Germinal center (tissue), 1 donor: ENCODE measurements at regions not wholly inside any gene's neighbourhood (a gene's known extent, or its start where the extent isn't known, plus 50 kb on each side); places are given as distances from the start of the nearest gene placed in this dataset.
"Not testable (repeated sequence)": the region's sequence is repeated elsewhere in the genome, so short reads cannot be mapped to it uniquely, and the experiment has no call there.

ENCODE experiments used
- DNase-seq: peaks from one replicate; pipeline ENCODE4 v3.0.0; 2012; ENCODE audit warnings: mixed read lengths, low spot score

DNA sequence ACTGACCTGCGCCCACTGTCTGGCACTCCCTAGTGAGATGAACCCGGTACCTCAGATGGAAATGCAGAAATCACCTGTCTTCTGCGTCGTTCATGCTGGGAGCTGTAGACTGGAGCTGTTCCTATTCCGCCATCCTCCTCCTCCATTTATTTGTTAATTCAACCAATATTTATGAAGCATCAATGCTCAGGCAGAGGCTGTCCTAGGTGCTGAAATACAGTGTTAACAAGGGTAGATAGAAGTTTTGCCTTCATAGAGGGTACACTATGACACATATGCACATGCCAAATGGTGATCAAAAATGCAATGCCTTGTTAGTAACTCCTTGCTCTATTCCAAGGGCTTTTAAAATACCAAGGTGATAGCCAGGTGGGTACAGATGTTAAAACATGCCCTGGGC lies 166.0 kb upstream of the CCL2 start:
- not testable (repeated sequence) for DNase-seq

DNA sequence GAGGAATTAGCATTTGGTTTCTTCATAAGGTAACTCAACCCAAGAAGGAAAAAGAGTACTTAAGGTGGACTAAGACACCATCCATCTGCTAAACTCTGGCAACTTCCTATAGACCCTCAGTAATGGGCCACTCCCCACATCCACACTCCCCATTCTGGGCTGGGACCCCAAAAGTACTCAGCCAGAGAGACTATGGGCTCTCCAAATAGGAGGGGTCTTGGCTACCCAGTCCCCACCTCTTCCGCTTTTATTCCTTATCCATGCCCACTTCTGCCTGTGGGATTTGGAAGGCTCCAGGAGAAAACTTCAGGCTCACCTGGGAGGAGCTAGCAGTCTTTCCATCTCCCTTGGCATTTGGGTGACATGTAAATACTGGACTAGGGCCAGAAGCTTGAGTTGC lies 164.5 kb upstream of the CCL2 start:
- DNase-seq: no peak

DNA sequence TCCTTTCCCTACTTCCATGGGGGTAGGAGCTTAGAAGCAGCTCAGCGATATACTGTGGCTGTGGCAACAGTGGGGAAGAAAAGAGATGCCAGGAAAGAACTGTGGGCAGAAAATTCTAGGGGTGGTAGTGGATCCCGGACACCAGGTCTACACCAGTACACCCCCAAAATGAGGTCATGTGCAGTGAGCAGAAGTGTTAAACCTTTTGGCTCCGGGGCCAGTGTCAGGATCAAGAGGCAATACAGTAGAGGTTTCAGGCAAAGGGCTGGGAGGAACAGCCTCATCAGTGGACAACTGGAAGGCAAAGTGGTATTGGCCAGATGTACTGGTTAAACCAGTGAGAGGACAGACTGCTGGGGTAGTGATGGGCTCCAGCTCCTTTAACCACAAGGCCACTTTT lies 163.1 kb upstream of the CCL2 start:
- DNase-seq: no peak

DNA sequence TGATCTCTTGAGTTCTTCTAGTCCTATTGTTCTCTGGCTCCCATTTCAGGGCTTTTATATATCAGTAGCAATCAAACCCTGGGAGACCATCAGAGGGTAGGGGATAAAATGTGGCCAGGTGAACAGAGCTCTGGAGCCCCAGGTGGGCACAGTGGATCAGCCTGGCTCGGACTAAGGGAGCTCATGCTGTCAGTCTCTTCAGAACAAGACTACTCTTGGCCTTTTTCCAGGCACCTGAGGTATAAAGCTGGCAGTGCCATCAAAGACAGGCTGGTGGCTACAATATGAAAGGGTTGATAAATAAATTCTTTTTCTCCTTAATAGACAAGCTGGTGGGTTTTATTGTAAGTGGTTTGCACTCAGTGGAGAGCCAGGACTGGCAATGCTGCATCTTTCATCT lies 160.0 kb upstream of the CCL2 start:
- DNase-seq: no peak

DNA sequence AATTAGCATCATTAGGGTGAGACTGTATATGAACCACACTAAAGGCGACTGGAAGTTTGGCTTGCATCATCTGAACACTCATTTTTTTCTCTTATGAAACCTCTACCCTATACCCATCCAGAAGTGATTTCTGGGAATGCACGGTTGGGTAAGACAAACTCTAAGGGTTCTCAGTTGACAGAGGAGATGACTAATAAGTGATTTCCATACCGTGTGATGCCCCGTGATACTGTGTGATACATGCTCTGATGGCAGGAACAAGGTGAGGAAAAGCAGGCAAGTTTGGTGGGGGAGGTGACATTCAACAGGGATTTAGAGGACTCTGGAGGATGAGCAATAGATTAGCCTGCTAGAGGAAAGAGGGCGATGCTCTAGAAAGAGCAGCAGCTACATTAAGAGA lies 156.4 kb upstream of the CCL2 start:
- no peak for DNase-seq

DNA sequence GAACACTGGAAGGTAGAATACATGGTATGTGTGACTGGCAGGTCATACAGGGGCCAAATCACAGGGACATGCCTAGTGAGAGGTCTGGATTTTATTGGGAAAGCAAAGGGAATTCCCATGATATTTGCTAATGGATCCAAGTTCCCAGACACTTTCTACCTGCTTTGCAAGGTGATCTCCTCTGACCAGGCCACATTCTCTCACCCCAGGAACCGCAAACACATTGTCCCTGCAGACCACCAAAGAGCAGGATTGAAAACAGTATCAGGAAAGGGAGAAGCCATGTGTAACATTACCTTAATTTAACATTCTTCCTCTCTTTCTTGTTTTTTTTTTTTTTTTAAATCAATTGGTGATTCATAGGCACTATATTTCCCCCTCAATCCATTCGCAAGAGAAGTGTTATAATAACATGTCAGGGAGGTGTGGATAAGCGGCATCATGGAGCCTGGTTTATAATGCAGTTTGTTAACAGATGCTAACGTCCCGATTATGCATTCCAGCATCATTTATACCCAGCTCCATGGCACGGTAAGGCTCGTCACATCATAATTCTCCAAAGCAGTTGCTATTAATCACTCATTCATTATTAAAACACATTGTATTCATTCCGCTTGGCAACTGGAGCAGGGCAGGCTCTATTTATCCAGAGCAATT lies 155.1 kb upstream of the CCL2 start:
- no peak for DNase-seq

DNA sequence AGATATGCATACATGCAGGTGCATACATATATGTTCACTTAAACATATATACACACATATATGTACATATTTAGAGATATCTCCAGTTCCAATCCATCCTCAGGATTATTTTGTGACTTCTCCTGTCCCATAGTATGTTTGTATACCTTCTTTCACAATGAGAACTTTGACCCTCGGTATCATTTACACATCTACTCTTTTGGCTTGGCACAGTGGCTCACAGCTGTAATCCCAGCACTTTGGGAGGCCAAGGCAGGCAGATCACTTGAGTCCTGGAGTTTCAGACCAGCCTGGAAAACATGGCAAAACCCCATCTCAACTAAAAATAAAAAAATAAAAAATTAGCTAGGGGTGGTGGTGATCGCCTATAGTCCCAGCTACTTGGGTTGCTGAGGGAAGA lies 148.1 kb upstream of the CCL2 start:
- DNase-seq: no peak

DNA sequence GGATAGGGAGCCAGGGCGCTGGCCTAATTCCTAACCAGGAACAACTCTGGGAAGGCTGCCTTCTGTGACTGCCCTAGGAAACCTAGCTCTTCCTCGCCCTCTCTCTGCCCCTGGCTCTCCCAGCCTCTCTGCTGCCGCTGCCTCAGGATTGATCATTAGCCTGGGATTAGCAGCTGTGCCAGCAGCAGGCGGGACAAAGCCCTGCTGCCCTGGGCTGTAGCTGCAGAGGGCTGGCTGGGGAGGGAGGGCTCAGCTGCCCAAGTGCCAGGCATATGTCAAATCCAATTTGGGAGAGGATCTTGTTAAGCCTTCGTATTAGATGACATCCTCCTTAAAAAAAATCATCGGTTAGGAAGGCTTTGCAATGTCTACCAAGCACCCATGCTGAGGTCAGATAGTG lies 144.8 kb upstream of the CCL2 start:
- no peak for DNase-seq

DNA sequence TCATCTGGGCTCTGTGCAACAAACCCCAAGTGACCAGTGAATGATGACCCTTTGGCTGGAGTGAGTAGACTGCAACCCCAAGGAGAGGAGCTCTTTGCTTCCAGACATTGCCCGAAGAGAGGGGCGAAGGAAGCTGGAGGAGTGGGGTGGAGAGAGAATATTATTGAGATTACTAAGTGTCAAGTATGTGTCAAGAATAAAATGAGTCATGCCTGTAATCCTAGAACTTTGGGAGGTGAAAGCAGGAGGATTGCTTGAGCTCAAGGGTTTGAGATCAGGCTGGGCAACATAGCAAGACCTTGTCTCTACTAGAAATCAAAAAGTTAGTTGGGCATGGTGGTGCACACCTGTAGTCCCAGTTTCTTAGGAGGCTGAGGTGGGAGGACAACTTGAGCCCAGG lies 142.0 kb upstream of the CCL2 start:
- DNase-seq: no peak

DNA sequence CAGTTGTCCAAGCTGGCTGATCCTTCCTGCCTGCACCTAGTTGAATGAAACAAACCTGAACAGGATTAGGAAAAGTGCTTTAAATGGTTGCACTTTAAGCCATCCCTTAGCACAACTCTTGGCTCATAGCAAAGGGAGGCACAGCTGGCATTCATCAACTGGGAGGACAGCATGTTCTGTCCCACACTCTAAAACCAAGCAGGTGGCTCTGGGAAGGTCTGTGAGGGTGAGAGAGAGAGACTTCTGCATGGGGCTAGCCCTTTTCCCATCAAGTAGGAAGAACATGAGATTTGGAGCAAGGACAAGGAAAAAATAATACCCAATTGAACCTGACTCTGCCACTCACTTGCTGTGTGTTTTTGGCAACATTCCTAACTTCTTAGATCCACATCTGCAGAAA lies 140.9 kb upstream of the CCL2 start:
- DNase-seq: no peak

DNA sequence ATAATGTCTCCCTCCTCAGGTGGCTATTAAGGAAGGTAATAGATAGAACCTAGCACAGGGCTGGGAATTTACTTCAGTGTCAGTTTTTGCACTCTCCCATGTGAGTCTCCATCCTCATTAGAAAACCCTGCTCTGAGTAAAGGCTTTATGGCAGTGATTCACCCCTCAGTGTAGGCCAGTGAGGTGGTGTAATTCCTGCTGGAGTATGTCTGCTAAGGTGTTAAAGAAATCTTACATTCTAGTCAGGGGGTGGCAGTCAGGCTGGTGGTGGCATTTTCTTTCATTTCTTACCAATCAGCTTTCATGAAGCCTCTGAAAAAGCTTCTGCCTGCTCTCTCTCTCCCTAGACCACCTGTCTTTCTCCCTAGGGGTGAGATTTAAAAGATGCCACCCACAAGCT lies 138.8 kb upstream of the CCL2 start:
- no peak for DNase-seq

DNA sequence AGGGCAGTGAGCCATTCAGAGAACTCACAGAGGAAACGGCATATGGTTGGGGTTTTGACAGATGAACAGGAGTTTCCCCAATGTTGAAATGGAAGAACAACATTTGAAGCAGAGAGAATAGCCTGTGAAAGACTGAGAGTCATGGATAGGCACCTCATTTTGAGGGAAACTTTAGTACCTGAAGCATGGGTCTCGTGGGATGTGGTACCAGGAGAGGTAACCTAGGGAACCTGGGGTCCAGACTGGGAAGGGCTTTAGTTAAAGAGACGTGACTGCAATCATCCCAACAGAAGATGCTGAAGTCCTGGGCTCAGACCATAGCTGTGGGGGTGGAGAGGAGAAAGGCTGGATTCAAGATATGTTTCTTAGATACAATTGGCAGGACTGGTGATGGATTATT lies 137.8 kb upstream of the CCL2 start:
- no peak for DNase-seq

DNA sequence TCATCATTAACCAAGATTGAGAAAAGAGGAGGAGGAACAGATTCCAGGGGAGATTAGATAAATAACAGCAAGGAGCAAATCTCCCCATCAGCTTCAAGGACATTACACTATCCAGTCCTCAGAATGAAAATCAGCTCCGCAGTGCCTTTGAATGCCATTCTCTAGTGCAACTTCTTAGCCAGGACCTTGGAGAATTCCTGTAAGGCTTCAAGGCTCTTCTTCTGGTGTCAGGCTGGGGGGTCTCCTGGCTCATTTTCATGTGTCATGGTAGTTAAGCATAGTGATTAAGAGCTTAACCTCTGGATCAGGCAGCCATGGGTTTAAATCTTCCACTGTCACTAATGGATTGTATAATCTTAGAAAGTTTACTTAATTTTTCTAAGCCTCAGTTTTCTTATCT lies 137.3 kb upstream of the CCL2 start:
- no peak for DNase-seq

DNA sequence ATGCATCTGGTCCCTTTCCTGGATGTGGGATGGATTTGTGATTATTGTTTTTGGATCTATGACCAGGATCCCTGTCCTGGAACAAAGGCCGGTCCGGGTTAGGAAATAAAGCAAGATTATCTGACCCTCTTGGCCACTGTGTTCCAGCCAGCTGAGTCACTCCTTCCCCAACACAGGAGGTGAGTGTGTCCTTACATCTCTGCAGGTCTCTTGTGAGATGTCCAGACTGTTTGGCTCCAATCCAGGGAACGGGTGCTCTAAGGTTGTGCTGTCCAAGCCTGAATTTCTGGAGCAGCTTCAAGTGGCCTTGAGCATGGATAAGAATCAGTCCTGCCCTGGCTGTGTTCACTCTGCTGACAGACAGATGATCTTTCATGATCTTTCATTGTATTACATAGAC lies 136.5 kb upstream of the CCL2 start:
- no peak for DNase-seq

DNA sequence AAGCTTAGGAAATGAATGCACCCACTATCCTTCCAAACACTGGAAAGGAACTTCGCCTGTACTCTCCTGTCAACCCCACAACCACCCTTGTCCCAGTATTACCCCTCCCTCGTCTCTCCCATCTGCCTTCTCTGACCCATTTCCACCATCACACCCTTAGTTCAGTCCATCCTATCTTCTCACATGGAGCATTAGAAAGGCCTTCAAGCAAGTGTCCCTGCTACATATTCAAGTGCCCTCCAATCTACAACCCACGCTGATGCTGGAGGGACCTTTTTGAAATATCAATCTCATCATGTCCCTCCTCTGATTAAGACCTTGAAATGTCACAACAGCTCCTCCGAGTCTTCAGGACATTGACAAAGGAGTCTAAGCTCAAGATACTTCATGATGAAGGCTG lies 133.8 kb upstream of the CCL2 start:
- DNase-seq: no peak

DNA sequence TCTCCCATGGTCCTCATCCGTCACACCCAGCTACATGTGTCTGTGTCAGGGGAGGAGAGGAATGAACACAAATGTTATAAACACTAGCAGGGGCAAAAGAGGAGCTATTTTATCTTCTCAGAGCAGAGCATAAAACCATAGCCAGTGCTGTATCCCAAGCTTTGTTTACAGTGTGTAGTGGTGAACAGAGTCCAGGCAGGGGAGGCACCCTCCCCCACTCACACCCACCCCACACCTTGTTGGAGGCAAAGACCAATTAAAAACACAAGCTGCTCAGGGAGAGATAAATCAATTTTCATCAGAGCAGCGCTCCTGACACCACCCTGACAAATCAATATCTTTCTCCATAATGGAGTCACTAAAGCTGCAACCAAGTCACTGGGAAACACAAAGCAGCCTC lies 132.6 kb upstream of the CCL2 start:
- DNase-seq: no peak

DNA sequence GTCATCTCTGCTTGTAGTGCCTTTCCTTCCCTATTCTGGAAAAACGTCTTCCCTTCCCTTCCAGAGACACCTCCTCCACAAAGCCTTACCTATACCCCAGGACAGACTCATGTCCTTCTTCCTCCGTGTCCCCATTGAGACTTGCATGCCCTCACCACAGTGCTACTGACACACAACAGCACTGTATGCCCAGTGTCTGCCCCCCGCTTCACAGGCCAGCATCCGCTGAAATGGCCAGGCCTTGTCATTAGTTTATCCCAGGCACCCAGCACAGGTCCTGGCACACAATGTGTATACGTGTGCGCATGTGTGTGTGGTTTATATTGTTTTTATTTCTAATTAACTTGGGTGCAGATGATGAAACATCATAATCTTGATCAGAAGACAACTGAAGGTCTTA lies 130.1 kb upstream of the CCL2 start:
- DNase-seq: no peak

DNA sequence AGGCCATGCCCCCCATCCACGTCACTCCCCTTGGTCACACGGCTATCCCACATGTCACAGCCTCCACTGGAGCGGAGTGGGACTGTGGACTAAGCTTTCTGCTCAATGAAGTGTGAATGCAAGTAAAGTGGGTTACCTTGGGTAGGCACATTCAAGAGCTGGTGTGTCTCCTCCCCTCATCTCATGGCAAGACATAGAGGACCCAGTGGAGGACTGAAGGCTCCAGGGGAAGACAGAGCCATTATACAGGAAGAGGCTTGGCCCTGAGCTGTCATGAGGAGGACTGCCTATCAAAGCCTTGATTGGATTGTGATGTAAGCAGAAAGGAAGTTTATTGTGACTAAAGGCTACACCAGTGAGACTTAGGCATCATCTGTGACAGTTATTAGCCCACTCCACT lies 129.2 kb upstream of the CCL2 start:
- DNase-seq: no peak

DNA sequence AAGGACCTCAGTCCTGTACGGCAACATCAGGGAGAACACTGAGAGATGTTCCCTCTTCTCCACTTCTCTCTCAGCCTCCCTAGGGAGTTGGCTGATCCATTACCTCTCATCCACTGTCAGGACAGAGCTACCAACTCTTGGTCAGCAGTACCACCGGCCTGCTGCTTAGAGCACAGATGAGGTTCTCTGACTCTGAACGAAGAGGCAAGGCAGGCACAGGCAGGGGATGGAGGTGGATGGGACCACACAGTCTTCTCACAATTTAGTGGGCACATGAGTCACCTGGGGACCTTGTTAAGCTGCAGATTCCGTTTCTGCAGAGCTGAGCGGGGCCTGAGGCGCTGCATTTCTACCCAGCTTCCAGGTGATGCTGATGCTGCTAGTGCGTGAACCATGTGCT lies 128.6 kb upstream of the CCL2 start:
- DNase-seq: no peak

DNA sequence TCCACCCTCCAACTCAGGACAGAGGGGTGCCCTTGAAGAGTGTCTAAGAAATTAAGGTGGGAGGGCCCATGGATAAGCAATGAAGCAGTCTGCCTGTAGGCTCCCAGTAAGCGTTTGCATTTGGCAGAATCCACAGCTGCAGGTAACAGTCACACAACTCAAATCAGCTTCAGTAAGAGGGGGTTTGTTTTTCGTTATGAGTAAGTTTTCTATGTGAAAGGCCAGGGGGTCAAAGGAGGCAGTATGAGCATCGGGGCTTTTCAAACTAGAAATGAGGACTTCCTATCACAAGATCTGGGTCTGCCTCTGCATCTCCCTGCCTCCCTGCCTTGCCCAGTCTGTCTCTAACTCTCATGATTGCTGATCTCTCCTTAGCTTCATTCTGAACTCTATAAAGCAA lies 128.1 kb upstream of the CCL2 start:
- DNase-seq: no peak

DNA sequence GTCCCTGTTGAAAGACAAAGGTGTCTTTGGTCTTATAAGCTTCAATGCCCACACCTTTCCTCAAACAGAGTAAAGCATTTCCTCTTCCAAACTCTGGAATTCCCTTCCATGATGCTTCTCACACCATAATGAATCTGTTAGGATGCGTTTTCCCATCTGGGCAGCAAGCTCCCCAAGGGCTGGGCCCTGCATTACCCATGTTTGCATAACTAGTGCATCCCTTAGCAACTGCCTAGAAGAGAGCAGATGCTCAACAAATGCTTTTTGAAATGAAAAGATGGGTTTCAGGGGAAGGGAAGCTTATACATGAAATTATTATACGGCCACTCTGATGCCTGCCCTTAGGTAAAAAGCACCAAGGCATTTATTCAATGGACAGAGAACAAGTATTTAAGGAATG lies 124.5 kb upstream of the CCL2 start:
- DNase-seq: no peak

DNA sequence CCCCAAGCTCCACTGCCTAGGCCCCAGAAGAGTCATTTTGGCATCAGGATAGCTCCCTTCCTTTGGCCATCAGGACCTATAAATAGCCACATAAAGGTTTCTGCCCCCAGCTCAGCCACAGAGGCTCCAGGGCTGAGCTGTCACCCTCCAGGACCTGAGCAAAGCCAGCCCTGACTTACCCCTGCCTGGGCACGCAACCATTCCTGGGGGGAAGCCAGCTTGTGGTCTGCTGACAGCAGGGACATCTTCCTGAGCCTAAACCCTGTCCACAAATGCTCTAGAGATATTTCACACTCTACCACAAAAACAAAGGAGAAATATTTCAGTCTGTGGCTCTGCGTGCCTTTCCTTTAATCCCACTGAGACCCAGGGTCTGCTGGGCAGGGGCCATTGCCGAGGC lies 123.7 kb upstream of the CCL2 start:
- no peak for DNase-seq

DNA sequence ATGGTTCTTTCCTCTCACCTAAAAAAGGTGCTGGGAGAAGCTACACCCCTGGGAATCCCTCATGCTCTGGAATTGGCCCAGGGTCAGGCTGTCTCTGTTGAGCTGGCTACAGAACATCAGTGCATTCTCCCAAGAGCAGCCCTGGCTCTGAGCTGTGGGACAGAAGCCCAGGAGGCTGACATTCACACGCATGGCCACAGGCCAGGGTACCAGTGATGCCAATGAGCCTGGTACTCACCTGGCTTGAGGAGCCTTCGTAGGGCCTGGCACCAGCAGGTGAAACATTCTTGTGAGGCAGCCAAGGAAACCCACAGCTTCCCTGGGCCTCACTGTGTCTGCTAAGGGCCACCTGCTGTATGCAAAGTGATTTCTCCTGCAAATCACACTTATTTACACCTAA lies 121.7 kb upstream of the CCL2 start:
- DNase-seq: no peak

DNA sequence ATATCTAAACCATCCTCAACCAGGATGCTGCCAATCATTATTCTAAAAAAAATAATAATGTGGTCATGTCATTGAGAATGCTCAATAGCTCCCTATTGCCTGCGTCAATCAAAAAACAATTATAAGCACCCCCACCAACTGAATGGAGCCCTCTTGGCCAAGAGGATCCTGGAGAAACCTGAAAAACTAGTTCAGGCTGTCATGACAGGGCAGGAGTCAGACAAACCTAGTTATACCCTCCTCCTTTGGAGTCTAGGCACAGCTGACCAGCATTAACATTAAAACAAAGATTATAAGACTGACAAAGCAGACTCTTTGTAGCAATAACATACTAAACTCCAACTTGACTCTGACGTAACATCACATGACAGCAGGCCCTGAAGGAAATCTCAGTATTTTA lies 119.2 kb upstream of the CCL2 start:
- no peak for DNase-seq

DNA sequence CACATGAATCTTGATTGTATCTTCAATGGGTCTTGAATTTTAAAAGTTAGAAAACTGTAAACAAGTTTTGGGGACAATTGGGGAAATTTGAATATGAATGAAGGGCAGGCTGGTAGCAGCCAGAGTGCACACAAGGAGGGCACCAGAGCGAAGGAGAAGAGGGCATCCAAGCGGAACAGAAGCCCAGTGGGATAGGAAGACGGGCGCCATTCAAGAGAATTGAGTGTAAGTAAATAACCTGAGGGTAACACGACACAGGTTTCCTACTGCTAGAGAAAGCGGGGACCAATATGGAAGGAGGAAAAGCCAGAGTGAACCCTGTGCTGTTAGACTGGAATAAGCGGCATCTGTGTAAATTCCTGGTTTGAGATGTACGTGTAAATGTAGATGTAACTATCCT lies 115.1 kb upstream of the CCL2 start:
- DNase-seq: no peak
